Progenitor cell of endocrine pancreas (in vitro differentiated cells): ENCODE measurements at regions not wholly inside any gene's neighbourhood (a gene's known extent, or its start where the extent isn't known, plus 50 kb on each side); places are given as distances from the start of the nearest gene placed in this dataset.

Experiments used
- DNase-seq: peaks from one replicate; pipeline ENCODE4 v3.0.0; 2021; ENCODE audit warnings: low spot score; ENCODE audit not compliant: unreplicated experiment
- H3K27ac Mint-ChIP-seq: 2 replicates; pipeline ENCODE4 v1.8.0; 2021; ENCODE audit warnings: mild to moderate bottlenecking, moderate library complexity, mixed read lengths
- H3K27me3 Mint-ChIP-seq: 2 replicates; pipeline ENCODE4 v1.8.0; 2021; ENCODE audit warnings: mixed read lengths
- H3K36me3 Mint-ChIP-seq: 2 replicates; pipeline ENCODE4 v1.8.0; 2022; ENCODE audit warnings: mixed read lengths; ENCODE audit not compliant: insufficient read depth
- H3K4me1 Mint-ChIP-seq: 2 replicates; pipeline ENCODE4 v1.8.0; 2021; ENCODE audit warnings: low read depth, mixed read lengths
- H3K4me3 Mint-ChIP-seq: 2 replicates; pipeline ENCODE4 v1.8.0; 2021; ENCODE audit warnings: low read depth, mild to moderate bottlenecking, moderate library complexity, mixed read lengths
- H3K9me3 Mint-ChIP-seq: 2 replicates; pipeline ENCODE4 v1.8.0; 2021; ENCODE audit warnings: low read depth, mixed read lengths
- TF ChIP-seq, protein P1 (sequence below): fragments of 200-600 bp; sonication (generic); IDR thresholded peaks from one replicate; pipeline ENCODE4 v1.5.0; 2021; ENCODE audit warnings: antibody characterized with exemption, mild to moderate bottlenecking; ENCODE audit not compliant: unreplicated experiment

DNA sequence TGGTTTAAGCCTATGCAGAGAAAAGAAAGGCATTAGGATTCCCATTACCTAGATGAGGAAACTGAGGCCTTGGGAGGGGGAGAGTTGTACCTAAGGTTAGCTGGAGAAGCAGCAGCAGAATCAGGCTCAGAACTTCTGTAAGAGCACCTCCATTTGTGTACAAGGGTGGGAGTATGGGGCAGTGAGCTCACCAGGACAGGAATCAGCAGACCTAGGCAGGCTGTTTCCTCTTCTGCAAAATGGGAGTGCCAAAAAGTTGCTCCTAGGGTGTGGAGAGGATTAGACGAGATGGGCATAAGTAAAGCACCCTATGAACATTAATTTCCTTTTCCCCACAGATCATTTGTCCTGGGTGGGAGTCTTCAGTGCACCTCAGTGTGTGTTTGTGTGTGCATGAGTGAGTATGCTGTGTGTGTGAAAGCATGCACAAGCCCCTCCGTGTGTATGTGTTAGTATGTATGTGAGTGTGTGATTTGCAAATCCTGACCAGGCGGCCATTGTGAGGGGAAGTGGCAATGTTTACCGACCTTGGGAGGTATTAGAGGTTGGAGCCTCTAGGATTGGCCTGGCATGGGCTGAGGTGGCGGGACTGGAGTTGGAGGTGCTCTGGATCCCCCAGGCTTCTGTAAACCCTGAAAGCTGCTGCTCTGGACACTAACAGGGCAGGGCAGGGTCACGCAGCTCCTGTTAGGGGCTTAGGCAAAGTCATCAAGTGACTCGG, 78.8 kb downstream of the VEGFA start:
- no peaks in the 10 kb centered on the region for H3K36me3 Mint-ChIP-seq
- TF ChIP-seq, protein P1, sequence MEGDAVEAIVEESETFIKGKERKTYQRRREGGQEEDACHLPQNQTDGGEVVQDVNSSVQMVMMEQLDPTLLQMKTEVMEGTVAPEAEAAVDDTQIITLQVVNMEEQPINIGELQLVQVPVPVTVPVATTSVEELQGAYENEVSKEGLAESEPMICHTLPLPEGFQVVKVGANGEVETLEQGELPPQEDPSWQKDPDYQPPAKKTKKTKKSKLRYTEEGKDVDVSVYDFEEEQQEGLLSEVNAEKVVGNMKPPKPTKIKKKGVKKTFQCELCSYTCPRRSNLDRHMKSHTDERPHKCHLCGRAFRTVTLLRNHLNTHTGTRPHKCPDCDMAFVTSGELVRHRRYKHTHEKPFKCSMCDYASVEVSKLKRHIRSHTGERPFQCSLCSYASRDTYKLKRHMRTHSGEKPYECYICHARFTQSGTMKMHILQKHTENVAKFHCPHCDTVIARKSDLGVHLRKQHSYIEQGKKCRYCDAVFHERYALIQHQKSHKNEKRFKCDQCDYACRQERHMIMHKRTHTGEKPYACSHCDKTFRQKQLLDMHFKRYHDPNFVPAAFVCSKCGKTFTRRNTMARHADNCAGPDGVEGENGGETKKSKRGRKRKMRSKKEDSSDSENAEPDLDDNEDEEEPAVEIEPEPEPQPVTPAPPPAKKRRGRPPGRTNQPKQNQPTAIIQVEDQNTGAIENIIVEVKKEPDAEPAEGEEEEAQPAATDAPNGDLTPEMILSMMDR = no peak
- H3K4me3 Mint-ChIP-seq = no peak overlapping the region
- H3K9me3 Mint-ChIP-seq = no peaks in the 10 kb centered on the region
- no peak overlapping the region for H3K27ac Mint-ChIP-seq
- DNase-seq = no peak
- H3K27me3 Mint-ChIP-seq = peaks cover 3% of the 10 kb centered on the region
- peaks cover 42% of the 10 kb centered on the region for H3K4me1 Mint-ChIP-seq

DNA sequence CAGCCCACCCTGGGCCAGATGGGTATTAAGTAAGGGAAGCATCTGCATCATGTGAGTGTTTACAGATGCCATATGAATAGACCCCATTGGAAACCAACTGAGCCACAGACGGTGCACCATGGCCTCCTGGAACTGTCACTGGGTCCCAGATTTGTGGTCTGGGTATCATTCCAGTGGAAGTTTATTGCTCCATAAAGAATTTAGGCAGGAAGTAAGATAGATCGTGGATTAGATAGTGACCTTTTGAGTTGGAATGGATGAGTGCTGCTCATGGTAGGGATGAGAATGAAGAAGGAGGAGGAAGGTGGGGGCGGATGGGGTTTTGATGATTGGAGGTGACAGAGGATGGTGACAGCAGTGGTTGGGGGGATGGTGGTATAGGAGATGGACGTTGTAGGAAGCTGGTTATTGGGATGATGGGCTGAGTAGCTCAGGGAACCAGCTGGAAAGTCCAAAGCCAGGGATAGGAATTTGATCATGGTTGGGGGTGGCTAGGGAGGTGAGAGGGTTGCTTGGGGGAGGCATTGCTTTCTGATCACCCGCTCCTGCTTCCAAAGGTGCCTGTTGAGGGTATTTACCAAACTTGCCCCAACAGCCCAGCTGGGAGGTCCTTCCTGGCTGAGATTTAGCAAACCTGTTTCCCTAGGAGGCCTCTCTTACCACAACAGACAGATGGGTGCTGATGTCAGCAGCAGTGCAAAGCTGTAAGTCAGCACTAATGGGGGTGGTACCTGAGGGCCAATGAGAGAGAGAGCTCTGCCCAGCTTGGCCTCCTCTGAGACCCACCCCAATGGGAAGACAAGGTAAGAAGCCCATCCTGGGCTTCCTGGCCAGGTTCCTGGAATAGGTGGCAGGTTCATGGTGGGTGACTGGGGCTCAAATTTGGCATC, 78.0 kb downstream of the VEGFA start:
- H3K27ac Mint-ChIP-seq = peak overlapping the region; percentile 21

DNA sequence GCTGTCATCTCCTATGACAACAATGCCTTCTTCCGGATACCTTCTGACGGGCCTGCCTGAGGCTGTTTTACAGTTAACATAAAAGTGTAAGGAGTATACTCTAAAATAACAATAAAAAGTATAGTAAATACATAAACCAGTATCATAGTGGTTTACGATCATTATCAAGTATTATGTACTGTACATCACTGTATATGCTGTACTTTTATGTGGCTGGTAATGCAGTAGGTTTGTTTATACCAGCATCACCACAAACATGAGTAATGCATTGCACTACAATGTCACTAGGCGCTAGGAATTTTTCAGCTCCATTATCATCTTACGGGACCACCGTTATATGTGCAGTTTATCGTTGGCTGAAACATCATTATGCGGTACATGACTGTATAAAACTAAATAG, 76.5 kb downstream of the VEGFA start:
- TF ChIP-seq, protein P1 = no peak
- Mint-ChIP-seq H3K27me3 (peaks cover 3% of the 10 kb centered on the region), H3K4me3 (no peak overlapping the region), H3K9me3 (no peaks in the 10 kb centered on the region), H3K4me1 (peaks cover 48% of the 10 kb centered on the region), H3K36me3 (no peaks in the 10 kb centered on the region), H3K27ac (no peak overlapping the region)
- no peak for DNase-seq

More for the DNA sequence above, 78.0 kb downstream of the VEGFA start:
- Mint-ChIP-seq H3K27me3 (peaks cover 3% of the 10 kb centered on the region), H3K36me3 (no peaks in the 10 kb centered on the region), H3K4me3 (no peak overlapping the region), H3K4me1 (peaks cover 46% of the 10 kb centered on the region), H3K9me3 (no peaks in the 10 kb centered on the region)
- TF ChIP-seq, protein P1 = no peak
- DNase-seq = no peak

DNA sequence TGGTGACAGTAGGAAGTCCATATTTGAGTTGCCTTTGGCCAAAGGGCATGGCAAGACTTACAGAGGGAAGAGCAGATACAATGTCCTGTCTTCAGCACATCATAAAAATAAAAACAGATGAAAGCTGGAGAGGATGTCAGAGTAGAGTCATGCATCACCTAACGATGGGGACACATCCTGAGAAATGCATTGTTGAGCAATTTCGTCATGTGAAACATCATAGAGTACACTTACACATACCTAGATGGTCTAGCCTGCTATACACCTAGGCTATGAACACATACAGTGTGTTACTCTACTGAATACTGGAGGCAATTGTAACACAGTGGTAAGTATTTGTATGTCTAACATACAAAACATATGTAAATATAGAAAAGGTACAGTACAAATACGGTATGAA, 75.6 kb downstream of the VEGFA start:
- Mint-ChIP-seq H3K4me3 (no peak overlapping the region), H3K4me1 (peaks cover 43% of the 10 kb centered on the region), H3K36me3 (no peaks in the 10 kb centered on the region), H3K27ac (no peak overlapping the region), H3K9me3 (no peaks in the 10 kb centered on the region), H3K27me3 (peaks cover 3% of the 10 kb centered on the region)
- TF ChIP-seq, protein P1 = no peak
- no peak for DNase-seq

DNA sequence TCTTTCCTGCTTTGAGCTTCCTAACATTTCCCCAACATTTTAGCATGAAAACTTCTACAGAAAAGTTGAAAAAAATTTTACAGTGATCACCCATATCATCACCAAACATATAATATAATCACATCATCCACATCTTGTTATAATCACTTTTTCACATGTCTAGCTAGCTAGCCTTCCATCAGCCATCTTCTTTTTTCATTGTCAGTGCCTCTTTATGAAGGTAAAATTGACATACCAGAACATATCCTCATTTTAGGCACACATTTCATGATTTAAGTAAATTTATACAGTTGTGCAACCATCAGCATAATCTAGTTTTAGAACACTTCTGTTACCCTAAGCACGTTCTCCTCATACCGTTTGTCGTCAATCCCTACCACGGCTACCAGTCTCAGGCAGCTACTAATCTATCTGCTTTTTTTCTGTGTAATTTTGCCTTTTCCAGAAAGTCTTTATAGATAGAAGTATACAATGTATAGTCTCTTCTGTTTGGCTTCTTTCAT, 73.7 kb downstream of the VEGFA start:
- Mint-ChIP-seq H3K36me3 (no peaks in the 10 kb centered on the region), H3K9me3 (no peaks in the 10 kb centered on the region), H3K4me1 (peaks cover 25% of the 10 kb centered on the region), H3K4me3 (no peak overlapping the region), H3K27ac (no peak overlapping the region), H3K27me3 (peaks cover 3% of the 10 kb centered on the region)
- no peak for DNase-seq
- TF ChIP-seq, protein P1 = no peak
